GM12878 (cell line): ENCODE measurements at regions not wholly inside any gene's neighbourhood (a gene's known extent, or its start where the extent isn't known, plus 50 kb on each side); places are given as distances from the start of the nearest gene placed in this dataset.

Experiments used
- ATAC-seq: fragments of 200-7000 bp; cut with Tn5 transposase; 3 replicates; pipeline ENCODE4 v1.9.1; 2020; ENCODE audit warnings: mild to moderate bottlenecking, moderate library complexity
- BruUV-seq: library from RNA; stranded (reverse); fragments of 400-500 nt; replicated peaks from 2 replicates; lab custom pipeline; 2021; lab: Mats Ljungman, UMichigan
- CTCF ChIA-PET: fragments of 300-600 bp; sonication (Branson Sonifier 250); formaldehyde crosslinking; extraction: SDS; loops from one replicate; lab custom pipeline; 2021; ENCODE audit warnings: inconsistent platforms; lab: Yijun Ruan, JAX
- POLR2A ChIA-PET: fragments of 350-600 bp; formaldehyde crosslinking; extraction: SDS; loops from one replicate; lab custom pipeline; 2021; ENCODE audit warnings: inconsistent platforms; lab: Charles Lee
- RAD21 ChIA-PET: fragments of 300-600 bp; sonication (Branson Sonifier 250); formaldehyde crosslinking; loops from one replicate; lab custom pipeline; 2023; ENCODE audit warnings: antibody characterized with exemption; ENCODE audit not compliant: unreplicated experiment; lab: Charles Lee
- SMC1A ChIA-PET: fragments of 300-600 bp; sonication (Branson Sonifier 250); formaldehyde crosslinking; loops from one replicate; lab custom pipeline; 2023; ENCODE audit not compliant: unreplicated experiment, uncharacterized antibody; lab: Charles Lee
- DNase-seq: peaks from one replicate; pipeline ENCODE4 v3.0.0-alpha.2; 2011; ENCODE audit warnings: low read depth, low spot score
- FAIRE-seq: peaks from 3 replicates; lab custom pipeline; 2011; peaks lifted over from hg19 to GRCh38; lab: Jason Lieb, UNC
- H2AFZ ChIP-seq: 2 replicates; pipeline ENCODE4 v1.6.0; 2011; ENCODE audit warnings: low read depth, low read length, control low read depth; ENCODE audit not compliant: control insufficient read depth
- H3K27ac ChIP-seq: 2 replicates; pipeline ENCODE4 v1.5.1; 2011; ENCODE audit warnings: control low read depth; ENCODE audit not compliant: control insufficient read depth, insufficient read depth
- H3K27me3 ChIP-seq, 2 experiments: replicated peaks in 1 of 2; 2 replicates each; pipeline versions ENCODE4 v1.6.0 to v1.6.1; 2011; ENCODE audit warnings: low read length in 1 of 2; ENCODE audit not compliant: control insufficient read depth in 2 of 2, insufficient read depth in 2 of 2
- H3K36me3 ChIP-seq, 2 experiments: 2 replicates each; pipeline ENCODE4 v1.5.1; 2011; ENCODE audit warnings: low read length in 1 of 2; ENCODE audit not compliant: control insufficient read depth in 2 of 2, insufficient read depth in 2 of 2
- H3K4me1 ChIP-seq: 2 replicates; pipeline ENCODE4 v1.6.1; 2011; ENCODE audit warnings: mild to moderate bottlenecking, low read length, moderate library complexity, mixed read lengths; ENCODE audit not compliant: control insufficient read depth, insufficient read depth
- H3K4me2 ChIP-seq: 2 replicates; pipeline ENCODE4 v1.6.0; 2011; ENCODE audit warnings: control low read depth; ENCODE audit not compliant: control insufficient read depth, insufficient read depth
- H3K4me3 ChIP-seq: fragments of 200-600 bp; sonication (generic); 2 replicates; pipeline ENCODE4 v1.5.1; 2016
- H3K79me2 ChIP-seq: 2 replicates; pipeline ENCODE4 v1.6.0; 2011; ENCODE audit warnings: low read length; ENCODE audit not compliant: control insufficient read depth, insufficient read depth
- H3K9ac ChIP-seq: 2 replicates; pipeline ENCODE4 v1.8.0; 2011; ENCODE audit warnings: low read length, control low read depth, mixed read lengths; ENCODE audit not compliant: control insufficient read depth, insufficient read depth
- H3K9me3 ChIP-seq: replicated peaks from 3 replicates; pipeline ENCODE4 v1.5.1; 2011; ENCODE audit warnings: mild to moderate bottlenecking, low read length; ENCODE audit not compliant: control insufficient read depth, insufficient read depth
- H4K20me1 ChIP-seq: 2 replicates; pipeline ENCODE4 v1.6.0; 2011; ENCODE audit not compliant: control insufficient read depth, insufficient read depth
- BHLHE40 ChIP-seq, 2 experiments: fragments of 450-650 bp in 1 of 2; IDR thresholded peaks; 2 replicates each; pipeline ENCODE4 v1.6.1; 2011 to 2017; ENCODE audit warnings: low read depth in 2 of 2, borderline replicate concordance in 1 of 2, improper control_type of control experiment in 1 of 2, low read length in 1 of 2, mild to moderate bottlenecking in 1 of 2
- EP300 ChIP-seq, 2 experiments: fragments of 150-350 bp in 1 of 2; IDR thresholded peaks; 2 replicates each; pipeline ENCODE4 v1.6.1; 2011 to 2012; ENCODE audit warnings: low read depth in 2 of 2, low read length in 2 of 2, borderline replicate concordance in 1 of 2, improper control_type of control experiment in 1 of 2, inconsistent platforms in 1 of 2; ENCODE audit not compliant: control insufficient read depth in 1 of 2
- FOXM1 ChIP-seq: IDR thresholded peaks from 2 replicates; pipeline ENCODE4 v1.6.1; 2012; ENCODE audit warnings: low read depth, mild to moderate bottlenecking, inconsistent platforms, low read length, moderate library complexity
- IRF3 ChIP-seq: fragments of 450-650 bp; IDR thresholded peaks from 2 replicates; pipeline ENCODE4 v1.6.1; 2014; ENCODE audit warnings: mild to moderate bottlenecking
- PAX8 ChIP-seq: fragments of 450-650 bp; IDR thresholded peaks from 2 replicates; pipeline ENCODE4 v1.6.1; 2017; ENCODE audit warnings: mild to moderate bottlenecking, moderate library complexity
- POLR2A ChIP-seq: IDR thresholded peaks from 2 replicates; pipeline ENCODE4 v1.6.1; 2011; ENCODE audit warnings: low read depth, mild to moderate bottlenecking, low read length
- RCOR1 ChIP-seq: conservative IDR thresholded peaks from 2 replicates; pipeline ENCODE4 v1.6.1; 2012; ENCODE audit warnings: low read depth, low read length, improper control_type of control experiment
- RELA ChIP-seq: fragments of 450-650 bp; IDR thresholded peaks from 2 replicates; pipeline ENCODE4 v1.8.0; 2014; ENCODE audit warnings: borderline replicate concordance; ENCODE audit not compliant: partially characterized antibody
- SIN3A ChIP-seq: IDR thresholded peaks from 2 replicates; pipeline ENCODE4 v1.6.1; 2012; ENCODE audit warnings: low read depth, low read length, improper control_type of control experiment
- STAT3 ChIP-seq: IDR thresholded peaks from 2 replicates; pipeline ENCODE4 v1.6.1; 2011; ENCODE audit warnings: low read depth, low read length, improper control_type of control experiment
- TARDBP ChIP-seq: IDR thresholded peaks from 2 replicates; pipeline ENCODE4 v1.6.1; 2016; ENCODE audit warnings: borderline replicate concordance
- ZBTB11 ChIP-seq: fragments of 450-650 bp; formaldehyde crosslinking; IDR thresholded peaks from 2 replicates; pipeline ENCODE4 v1.5.0; 2022; ENCODE audit warnings: mild to moderate bottlenecking, missing genetic modification characterization
- ZNF622 ChIP-seq: fragments of 450-650 bp; IDR thresholded peaks from 2 replicates; pipeline ENCODE4 v1.6.1; 2017; ENCODE audit warnings: mild to moderate bottlenecking, inconsistent platforms
- ZSCAN29 ChIP-seq: fragments of 450-650 bp; IDR thresholded peaks from 2 replicates; pipeline ENCODE4 v1.6.1; 2017; ENCODE audit warnings: mild to moderate bottlenecking, moderate library complexity
- in situ Hi-C: fragments of 300-500 bp; cut with MboI; formaldehyde crosslinking; loops from 9 replicates; pipeline ENCODE4 v1.14.3; 2018; ENCODE audit warnings: mixed read lengths
- intact Hi-C: fragments of 100-400 bp; cut with micrococcal nuclease; formaldehyde crosslinking; loops from one replicate; pipeline ENCODE4 v1.14.2; 2022; ENCODE audit not compliant: unreplicated experiment

DNA sequence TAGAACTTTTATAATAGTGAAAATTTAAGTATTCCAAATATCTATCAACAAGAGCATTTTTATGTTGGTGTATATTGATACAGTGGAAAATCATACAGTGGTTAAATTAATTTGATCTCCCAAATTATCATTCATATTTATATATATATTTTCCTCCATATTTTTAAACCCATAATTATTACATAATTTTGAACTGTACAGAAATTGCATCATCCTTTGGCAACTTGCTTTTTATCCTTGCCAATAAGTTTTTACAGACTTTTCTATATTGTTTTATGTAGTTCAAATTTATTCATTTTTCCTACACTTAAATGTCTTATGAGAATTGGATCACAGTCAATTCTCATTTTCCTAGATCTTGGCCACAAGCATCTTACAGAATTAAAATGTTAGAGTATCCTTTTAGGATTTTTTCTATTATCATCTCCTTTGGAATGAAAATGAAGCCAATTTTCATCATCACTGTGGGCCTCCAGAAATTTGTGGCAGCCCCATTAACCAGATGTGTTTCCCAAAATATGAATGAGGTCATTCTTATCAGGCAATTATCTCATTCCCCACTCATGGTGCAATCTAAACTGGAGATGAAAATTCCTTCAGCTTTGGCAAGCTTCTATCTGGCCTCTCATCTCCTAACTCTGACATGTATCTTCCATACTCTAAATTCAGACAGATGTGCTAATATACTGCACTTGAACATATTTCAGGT lies 94.2 kb upstream of the DLGAP1 start:
- Histone ChIP-seq H3K4me2 (no peak overlapping the region), H3K9me3 (no peaks in the 10 kb centered on the region; the same call in 2 of the 3 replicates), H3K27me3 (no peaks in the 10 kb centered on the region), H4K20me1 (no peaks in the 10 kb centered on the region), H3K9ac (no peak overlapping the region), H3K36me3 (no peaks in the 10 kb centered on the region), H3K27ac (no peak overlapping the region), H3K79me2 (no peaks in the 10 kb centered on the region), H2AFZ (no peak overlapping the region), H3K4me1 (no peaks in the 10 kb centered on the region), H3K4me3 (no peak overlapping the region)
- CTCF ChIA-PET: no interaction called here
- POLR2A ChIA-PET: no interaction called here
- BruUV-seq: no TSS peak
- RAD21 ChIA-PET: no interaction called here
- DNase-seq (no peak), ATAC-seq (no peak), FAIRE-seq (no peak)
- in situ Hi-C loops: no loop called here
- no peak for TF ChIP-seq STAT3
- no peak for TF ChIP-seq FOXM1
- TF ChIP-seq TARDBP: no peak
- TF ChIP-seq ZSCAN29: no peak
- TF ChIP-seq PAX8: no peak
- TF ChIP-seq ZNF622: no peak
- no peak for TF ChIP-seq RCOR1
- TF ChIP-seq EP300 (IDR thresholded peaks at IDR 0.05; ENCODE audit: borderline replicate concordance in 1 of 2, control insufficient read depth in 1 of 2, low read depth in 2 of 2, low read length in 2 of 2): no peak
- no peak for TF ChIP-seq ZBTB11 (CRISPR knock-in tag)
- no peak for TF ChIP-seq SIN3A
- TF ChIP-seq POLR2A: no peak
- no peak for TF ChIP-seq BHLHE40 (IDR thresholded peaks at IDR 0.05; ENCODE audit: borderline replicate concordance in 1 of 2, low read depth in 2 of 2, low read length in 1 of 2)
- TF ChIP-seq RELA: no peak
- TF ChIP-seq IRF3: no peak
- intact Hi-C loops: no loop called here
- SMC1A ChIA-PET: interaction anchor here (1.6 kb wide), 1 partner anchor 17 kb away, joined by 6 read pairs; no protein-coding TSS in a partner anchor
